Spleen (tissue), 11 donors: ENCODE measurements at regions not wholly inside any gene's neighbourhood (a gene's known extent, or its start where the extent isn't known, plus 50 kb on each side); places are given as distances from the start of the nearest gene placed in this dataset.

ENCODE experiments used
- DNase-seq: peaks from one replicate; pipeline ENCODE4 v3.0.0-alpha.2; 2020
- H3K27ac ChIP-seq, 8 donors: fragments of 200-600 bp; sonication (generic) in 7 of 8; 1 replicate in 4 of 8; 2 replicates in 4 of 8; pipeline versions ENCODE4 v1.5.0 to v1.8.0; 2016 to 2021; ENCODE audit warnings: inconsistent platforms in 4 of 8, mild to moderate bottlenecking in 4 of 8, moderate library complexity in 1 of 8
- H3K27me3 ChIP-seq, 7 donors: fragments of 200-600 bp; sonication (generic) in 6 of 7; replicated peaks in 1 of 7; 1 replicate in 4 of 7; 2 replicates in 3 of 7; pipeline versions ENCODE4 v1.5.0 to v1.8.0; 2016 to 2021; ENCODE audit warnings: inconsistent platforms in 3 of 7, mild to moderate bottlenecking in 1 of 7
- H3K36me3 ChIP-seq, 6 donors: fragments of 200-600 bp; sonication (generic) in 5 of 6; 1 replicate in 4 of 6; 2 replicates in 2 of 6; pipeline versions ENCODE4 v1.5.0 to v1.8.0; 2016 to 2021; ENCODE audit warnings: inconsistent platforms in 2 of 6
- H3K4me1 ChIP-seq, 6 donors: fragments of 200-600 bp; sonication (generic) in 5 of 6; 1 replicate in 3 of 6; 2 replicates in 3 of 6; pipeline versions ENCODE4 v1.5.0 to v1.8.0; 2016 to 2021; ENCODE audit warnings: inconsistent platforms in 3 of 6
- H3K4me3 ChIP-seq, 8 donors: fragments of 200-600 bp; sonication (generic) in 7 of 8; 1 replicate in 4 of 8; 2 replicates in 4 of 8; pipeline versions ENCODE4 v1.5.0 to v1.8.0; 2016 to 2021; ENCODE audit warnings: inconsistent platforms in 4 of 8, mild to moderate bottlenecking in 4 of 8, moderate library complexity in 2 of 8
- H3K9me3 ChIP-seq, 8 donors: fragments of 200-600 bp; sonication (generic) in 7 of 8; 1 replicate in 4 of 8; 2 replicates in 4 of 8; pipeline versions ENCODE4 v1.5.0 to v1.8.0; 2016 to 2021; ENCODE audit warnings: inconsistent platforms in 4 of 8
- POLR2A ChIP-seq, 3 donors: fragments of 450-650 bp; IDR thresholded peaks; one replicate each; pipeline ENCODE4 v1.5.1; 2017; ENCODE audit warnings: antibody characterized with exemption in 3 of 3, mild to moderate bottlenecking in 1 of 3
- POLR2AphosphoS5 ChIP-seq, 3 donors: sonication (generic); formaldehyde crosslinking; IDR thresholded peaks; one replicate each; pipeline ENCODE4 v1.5.1; 2017; ENCODE audit warnings: antibody characterized with exemption in 3 of 3
- WGBS, 5 donors: extraction: QIAGEN DNeasy Blood & Tissue Kit in 3 of 5; methylation state at CpG; one replicate each; pipeline versions ENCODE4 v1.1.5 to v1.1.7; 2013 to 2018; 5-methylcytosine and 5-hydroxymethylcytosine counted together
- intact Hi-C: fragments of 100-400 bp; cut with DNase I; formaldehyde crosslinking; loops from one replicate; pipeline ENCODE4 v1.15.0; 2023; ENCODE audit warnings: low total_unique reads
- TF ChIP-seq, protein P1 (sequence below), 11 experiments: fragments of 200-600 bp in 7 of 11; fragments of 450-650 bp in 4 of 11; sonication (generic) in 4 of 11; IDR thresholded peaks in 8 of 11; conservative IDR thresholded peaks in 3 of 11; 1 replicate in 7 of 11; 2 replicates in 4 of 11; pipeline versions ENCODE4 v1.4.0 to v1.8.0; 2016 to 2021; ENCODE audit warnings: antibody characterized with exemption in 11 of 11, inconsistent platforms in 4 of 11, mild to moderate bottlenecking in 1 of 11
- donor health status: healthy with polysubstance abuse.
- donor health status: DM: no; HTN: no; CAD: no; lungs with moderate emphysema.
- donor health status: DM: no; HTN: no; CAD: no.
- donor health status: Bipolar disorder and iron deficiency.
- donor health status: healthy.
- donor health status: DM: no; HTN: no; CAD: no.
- donor health status: DM: yes; HTN: yes; CAD: no.

- Histone ChIP-seq H3K27me3 (peaks cover 3 to 96% (median 45%) of the 10 kb centered on the region in 7 donors), H3K27ac (no peak overlapping the region), H3K36me3 (no peaks in the 10 kb centered on the region), H3K4me1 (no peaks in the 10 kb centered on the region), H3K9me3 (no peaks in the 10 kb centered on the region), H3K4me3 (no peak overlapping the region)
- 16 to 23% (median 17%) methylated on average over 28 to 29 of the region's 29 CpGs for WGBS, 5 donors
- intact Hi-C loops, result no loop called here
- peak; percentile 46 for DNase-seq
- TF ChIP-seq POLR2AphosphoS5 (IDR thresholded peaks at IDR 0.05) (no peak), POLR2A (IDR thresholded peaks at IDR 0.05) (no peak)
Measured at GRCh38 chr16:86198206-86199118, 299.5 kb downstream of the IRF8 start.

GRCh38 chr16:86199182-86199581, 300.2 kb downstream of the IRF8 start:
- WGBS, 5 donors, result 33 to 39% (median 37%) methylated on average over 7 of the region's 7 CpGs
- Histone ChIP-seq H3K4me1 (no peaks in the 10 kb centered on the region), H3K4me3 (no peak overlapping the region), H3K9me3 (no peaks in the 10 kb centered on the region), H3K36me3 (no peaks in the 10 kb centered on the region), H3K27me3 (peaks cover 3 to 92% (median 42%) of the 10 kb centered on the region in 7 donors), H3K27ac (no peak overlapping the region)
- intact Hi-C loops, result no loop called here
- DNase-seq, result no peak
- TF ChIP-seq POLR2A (IDR thresholded peaks at IDR 0.05), result no peak
- no peak for TF ChIP-seq POLR2AphosphoS5 (IDR thresholded peaks at IDR 0.05)
- TF ChIP-seq, protein P1, sequence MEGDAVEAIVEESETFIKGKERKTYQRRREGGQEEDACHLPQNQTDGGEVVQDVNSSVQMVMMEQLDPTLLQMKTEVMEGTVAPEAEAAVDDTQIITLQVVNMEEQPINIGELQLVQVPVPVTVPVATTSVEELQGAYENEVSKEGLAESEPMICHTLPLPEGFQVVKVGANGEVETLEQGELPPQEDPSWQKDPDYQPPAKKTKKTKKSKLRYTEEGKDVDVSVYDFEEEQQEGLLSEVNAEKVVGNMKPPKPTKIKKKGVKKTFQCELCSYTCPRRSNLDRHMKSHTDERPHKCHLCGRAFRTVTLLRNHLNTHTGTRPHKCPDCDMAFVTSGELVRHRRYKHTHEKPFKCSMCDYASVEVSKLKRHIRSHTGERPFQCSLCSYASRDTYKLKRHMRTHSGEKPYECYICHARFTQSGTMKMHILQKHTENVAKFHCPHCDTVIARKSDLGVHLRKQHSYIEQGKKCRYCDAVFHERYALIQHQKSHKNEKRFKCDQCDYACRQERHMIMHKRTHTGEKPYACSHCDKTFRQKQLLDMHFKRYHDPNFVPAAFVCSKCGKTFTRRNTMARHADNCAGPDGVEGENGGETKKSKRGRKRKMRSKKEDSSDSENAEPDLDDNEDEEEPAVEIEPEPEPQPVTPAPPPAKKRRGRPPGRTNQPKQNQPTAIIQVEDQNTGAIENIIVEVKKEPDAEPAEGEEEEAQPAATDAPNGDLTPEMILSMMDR (IDR thresholded peaks at IDR 0.05 in 8 of 11, conservative IDR thresholded peaks at IDR 0.05 in 3 of 11), result no peak

GRCh38 chr16:86199871-86200695, 301.1 kb downstream of the IRF8 start:
- WGBS, 5 donors, result 63 to 73% (median 65%) methylated on average over 28 of the region's 28 CpGs

GRCh38 chr16:86200722-86201121, 301.8 kb downstream of the IRF8 start:
- Histone ChIP-seq H3K4me3 (no peak overlapping the region), H3K36me3 (no peaks in the 10 kb centered on the region), H3K4me1 (no peaks in the 10 kb centered on the region), H3K27ac (no peak overlapping the region), H3K9me3 (no peaks in the 10 kb centered on the region), H3K27me3 (peaks cover 3 to 77% (median 36%) of the 10 kb centered on the region in 7 donors)
- WGBS, 5 donors, result 60 to 72% (median 62%) methylated on average over 9 of the region's 9 CpGs
- intact Hi-C loops, result no loop called here
- TF ChIP-seq POLR2AphosphoS5 (IDR thresholded peaks at IDR 0.05), result no peak
- TF ChIP-seq, protein P1 (IDR thresholded peaks at IDR 0.05 in 8 of 11, conservative IDR thresholded peaks at IDR 0.05 in 3 of 11), result no peak
- TF ChIP-seq POLR2A (IDR thresholded peaks at IDR 0.05), result no peak
- DNase-seq, result no peak

More at GRCh38 chr16:86199871-86200695, 301.1 kb downstream of the IRF8 start:
- no peak overlapping the region for H3K4me3 ChIP-seq
- DNase-seq, result no peak
- no peak overlapping the region for H3K27ac ChIP-seq
- no peaks in the 10 kb centered on the region for H3K4me1 ChIP-seq
- peaks cover 3 to 83% (median 38%) of the 10 kb centered on the region in 7 donors for H3K27me3 ChIP-seq
- no peaks in the 10 kb centered on the region for H3K36me3 ChIP-seq
- intact Hi-C loops, result no loop called here
- TF ChIP-seq POLR2AphosphoS5 (IDR thresholded peaks at IDR 0.05) (no peak), POLR2A (IDR thresholded peaks at IDR 0.05) (no peak)
- TF ChIP-seq, protein P1 (IDR thresholded peaks at IDR 0.05 in 8 of 11, conservative IDR thresholded peaks at IDR 0.05 in 3 of 11), result no peak
- no peaks in the 10 kb centered on the region for H3K9me3 ChIP-seq
